GM12878 (cell line): ENCODE measurements at regions not wholly inside any gene's neighbourhood (a gene's known extent, or its start where the extent isn't known, plus 50 kb on each side); places are given as distances from the start of the nearest gene placed in this dataset.

Experiments used
- ATAC-seq: fragments of 200-7000 bp; cut with Tn5 transposase; 3 replicates; pipeline ENCODE4 v1.9.1; 2020; ENCODE audit warnings: mild to moderate bottlenecking, moderate library complexity
- BruUV-seq: library from RNA; stranded (reverse); fragments of 400-500 nt; replicated peaks from 2 replicates; lab custom pipeline; 2021; lab: Mats Ljungman, UMichigan
- CTCF ChIA-PET: fragments of 300-600 bp; sonication (Branson Sonifier 250); formaldehyde crosslinking; extraction: SDS; loops from one replicate; lab custom pipeline; 2021; ENCODE audit warnings: inconsistent platforms; lab: Yijun Ruan, JAX
- POLR2A ChIA-PET: fragments of 350-600 bp; formaldehyde crosslinking; extraction: SDS; loops from one replicate; lab custom pipeline; 2021; ENCODE audit warnings: inconsistent platforms; lab: Charles Lee
- RAD21 ChIA-PET: fragments of 300-600 bp; sonication (Branson Sonifier 250); formaldehyde crosslinking; loops from one replicate; lab custom pipeline; 2023; ENCODE audit warnings: antibody characterized with exemption; ENCODE audit not compliant: unreplicated experiment; lab: Charles Lee
- SMC1A ChIA-PET: fragments of 300-600 bp; sonication (Branson Sonifier 250); formaldehyde crosslinking; loops from one replicate; lab custom pipeline; 2023; ENCODE audit not compliant: unreplicated experiment, uncharacterized antibody; lab: Charles Lee
- DNase-seq: peaks from one replicate; pipeline ENCODE4 v3.0.0-alpha.2; 2011; ENCODE audit warnings: low read depth, low spot score
- FAIRE-seq: peaks from 3 replicates; lab custom pipeline; 2011; peaks lifted over from hg19 to GRCh38; lab: Jason Lieb, UNC
- H2AFZ ChIP-seq: 2 replicates; pipeline ENCODE4 v1.6.0; 2011; ENCODE audit warnings: low read depth, low read length, control low read depth; ENCODE audit not compliant: control insufficient read depth
- H3K27ac ChIP-seq: 2 replicates; pipeline ENCODE4 v1.5.1; 2011; ENCODE audit warnings: control low read depth; ENCODE audit not compliant: control insufficient read depth, insufficient read depth
- H3K27me3 ChIP-seq, 2 experiments: replicated peaks in 1 of 2; 2 replicates each; pipeline versions ENCODE4 v1.6.0 to v1.6.1; 2011; ENCODE audit warnings: low read length in 1 of 2; ENCODE audit not compliant: control insufficient read depth in 2 of 2, insufficient read depth in 2 of 2
- H3K36me3 ChIP-seq, 2 experiments: 2 replicates each; pipeline ENCODE4 v1.5.1; 2011; ENCODE audit warnings: low read length in 1 of 2; ENCODE audit not compliant: control insufficient read depth in 2 of 2, insufficient read depth in 2 of 2
- H3K4me1 ChIP-seq: 2 replicates; pipeline ENCODE4 v1.6.1; 2011; ENCODE audit warnings: mild to moderate bottlenecking, low read length, moderate library complexity, mixed read lengths; ENCODE audit not compliant: control insufficient read depth, insufficient read depth
- H3K4me2 ChIP-seq: 2 replicates; pipeline ENCODE4 v1.6.0; 2011; ENCODE audit warnings: control low read depth; ENCODE audit not compliant: control insufficient read depth, insufficient read depth
- H3K4me3 ChIP-seq: fragments of 200-600 bp; sonication (generic); 2 replicates; pipeline ENCODE4 v1.5.1; 2016
- H3K79me2 ChIP-seq: 2 replicates; pipeline ENCODE4 v1.6.0; 2011; ENCODE audit warnings: low read length; ENCODE audit not compliant: control insufficient read depth, insufficient read depth
- H3K9ac ChIP-seq: 2 replicates; pipeline ENCODE4 v1.8.0; 2011; ENCODE audit warnings: low read length, control low read depth, mixed read lengths; ENCODE audit not compliant: control insufficient read depth, insufficient read depth
- H3K9me3 ChIP-seq: replicated peaks from 3 replicates; pipeline ENCODE4 v1.5.1; 2011; ENCODE audit warnings: mild to moderate bottlenecking, low read length; ENCODE audit not compliant: control insufficient read depth, insufficient read depth
- H4K20me1 ChIP-seq: 2 replicates; pipeline ENCODE4 v1.6.0; 2011; ENCODE audit not compliant: control insufficient read depth, insufficient read depth
- ATF2 ChIP-seq: IDR thresholded peaks from 2 replicates; pipeline ENCODE4 v1.6.1; 2012; ENCODE audit warnings: low read length, inconsistent platforms
- E4F1 ChIP-seq: fragments of 450-650 bp; IDR thresholded peaks from 2 replicates; pipeline ENCODE4 v1.6.1; 2018; ENCODE audit warnings: borderline replicate concordance, mild to moderate bottlenecking; ENCODE audit not compliant: partially characterized antibody
- HDAC2 ChIP-seq: fragments of 200-600 bp; sonication (generic); IDR thresholded peaks from 2 replicates; pipeline ENCODE4 v1.6.1; 2017
- IRF3 ChIP-seq: fragments of 450-650 bp; IDR thresholded peaks from 2 replicates; pipeline ENCODE4 v1.6.1; 2014; ENCODE audit warnings: mild to moderate bottlenecking
- MLLT1 ChIP-seq: fragments of 450-650 bp; IDR thresholded peaks from 2 replicates; pipeline ENCODE4 v1.6.1; 2016; ENCODE audit warnings: mild to moderate bottlenecking
- NR2C2 ChIP-seq: IDR thresholded peaks from 2 replicates; pipeline ENCODE4 v1.6.1; 2011; ENCODE audit warnings: borderline replicate concordance, low read depth; ENCODE audit not compliant: control insufficient read depth, insufficient read length
- NR2F1 ChIP-seq: fragments of 450-650 bp; conservative IDR thresholded peaks from 2 replicates; pipeline ENCODE4 v1.6.1; 2017; ENCODE audit warnings: mild to moderate bottlenecking
- RBBP5 ChIP-seq: fragments of 200-600 bp; sonication (generic); conservative IDR thresholded peaks from 2 replicates; pipeline ENCODE4 v1.6.1; 2016
- ZNF384 ChIP-seq: IDR thresholded peaks from 2 replicates; pipeline ENCODE4 v1.6.1; 2012; ENCODE audit warnings: low read depth, mild to moderate bottlenecking, low read length, improper control_type of control experiment, borderline replicate concordance
- ZNF687 ChIP-seq: fragments of 450-650 bp; IDR thresholded peaks from 2 replicates; pipeline ENCODE4 v1.6.1; 2017; ENCODE audit warnings: mild to moderate bottlenecking, moderate library complexity
- ZZZ3 ChIP-seq: IDR thresholded peaks from 2 replicates; pipeline ENCODE4 v1.6.1; 2011; ENCODE audit warnings: low read depth; ENCODE audit not compliant: control insufficient read depth, insufficient read length
- WGBS: methylation state at CpG from one replicate; pipeline ENCODE4 v1.1.6; 2016; ENCODE audit warnings: low lambda C conversion rate; ENCODE audit not compliant: insufficient replicate concordance, insufficient coverage; ENCODE audit errors: missing lambda C conversion rate; 5-methylcytosine and 5-hydroxymethylcytosine counted together
- in situ Hi-C: fragments of 300-500 bp; cut with MboI; formaldehyde crosslinking; loops from 9 replicates; pipeline ENCODE4 v1.14.3; 2018; ENCODE audit warnings: mixed read lengths
- intact Hi-C: fragments of 100-400 bp; cut with micrococcal nuclease; formaldehyde crosslinking; loops from one replicate; pipeline ENCODE4 v1.14.2; 2022; ENCODE audit not compliant: unreplicated experiment

GRCh38 chr14:85061256-85061655 is 468.7 kb upstream of the FLRT2 start:
- no peak for DNase-seq
- CTCF ChIA-PET, result no interaction called here
- SMC1A ChIA-PET, result no interaction called here
- Histone ChIP-seq H4K20me1 (no peaks in the 10 kb centered on the region), H2AFZ (no peak overlapping the region), H3K4me3 (no peak overlapping the region), H3K9me3 (no peaks in the 10 kb centered on the region), H3K4me1 (no peaks in the 10 kb centered on the region), H3K36me3 (no peaks in the 10 kb centered on the region), H3K9ac (no peak overlapping the region), H3K27me3 (no peaks in the 10 kb centered on the region), H3K79me2 (no peaks in the 10 kb centered on the region), H3K27ac (no peak overlapping the region), H3K4me2 (no peak overlapping the region)
- intact Hi-C loops, result no loop called here
- 37% methylated on average over 4 of the region's 4 CpGs for WGBS
- in situ Hi-C loops, result no loop called here
- TF ChIP-seq IRF3 (no peak), MLLT1 (no peak), ZNF384 (no peak), RBBP5 (no peak), E4F1 (no peak), HDAC2 (no peak), NR2F1 (no peak), NR2C2 (no peak), ZNF687 (no peak), ATF2 (no peak), ZZZ3 (no peak)
- BruUV-seq, result no TSS peak
- no peak for FAIRE-seq
- ATAC-seq, result no peak
- POLR2A ChIA-PET, result no interaction called here
- RAD21 ChIA-PET, result no interaction called here
